ENCODE measurements at regions not wholly inside any gene's neighbourhood (a gene's known extent, or its start where the extent isn't known, plus 50 kb on each side); places are given as distances from the start of the nearest gene placed in this dataset.
"Not testable (repeated sequence)": the region's sequence is repeated elsewhere in the genome, so short reads cannot be mapped to it uniquely, and the experiment has no call there.

- DNase-seq (ENCODE audit: low spot score): no peak
- Histone ChIP-seq H3K4me3 (no peak overlapping the region), H3K4me2 (no peak overlapping the region), H2AFZ (replicated peaks) (no peak overlapping the region), H3K79me2 (ENCODE audit: low read depth) (no peaks in the 10 kb centered on the region), H3K27ac (no peak overlapping the region), H3F3A (ENCODE audit: low read depth) (no peaks in the 10 kb centered on the region), H3K9me3 (ENCODE audit: low read depth) (no peaks in the 10 kb centered on the region), H4K20me1 (ENCODE audit: low read depth) (no peaks in the 10 kb centered on the region), H3K4me1 (no peaks in the 10 kb centered on the region), H3K27me3 (no peaks in the 10 kb centered on the region), H3K9ac (no peak overlapping the region), H3K36me3 (no peaks in the 10 kb centered on the region)
- Mint-ChIP-seq H3K36me3 (no peaks in the 10 kb centered on the region), H3K27ac (no peak overlapping the region), H3K4me1 (no peaks in the 10 kb centered on the region), H3K27me3 (ENCODE audit: insufficient read depth, low read depth) (no peaks in the 10 kb centered on the region), H3K9me3 (no peaks in the 10 kb centered on the region), H3K4me3 (no peak overlapping the region)
- TF ChIP-seq EZH2 (IDR thresholded peaks at IDR 0.05) (no peak), EZH2phosphoT487 (IDR thresholded peaks at IDR 0.05) (no peak)
- TF ChIP-seq, protein P1, sequence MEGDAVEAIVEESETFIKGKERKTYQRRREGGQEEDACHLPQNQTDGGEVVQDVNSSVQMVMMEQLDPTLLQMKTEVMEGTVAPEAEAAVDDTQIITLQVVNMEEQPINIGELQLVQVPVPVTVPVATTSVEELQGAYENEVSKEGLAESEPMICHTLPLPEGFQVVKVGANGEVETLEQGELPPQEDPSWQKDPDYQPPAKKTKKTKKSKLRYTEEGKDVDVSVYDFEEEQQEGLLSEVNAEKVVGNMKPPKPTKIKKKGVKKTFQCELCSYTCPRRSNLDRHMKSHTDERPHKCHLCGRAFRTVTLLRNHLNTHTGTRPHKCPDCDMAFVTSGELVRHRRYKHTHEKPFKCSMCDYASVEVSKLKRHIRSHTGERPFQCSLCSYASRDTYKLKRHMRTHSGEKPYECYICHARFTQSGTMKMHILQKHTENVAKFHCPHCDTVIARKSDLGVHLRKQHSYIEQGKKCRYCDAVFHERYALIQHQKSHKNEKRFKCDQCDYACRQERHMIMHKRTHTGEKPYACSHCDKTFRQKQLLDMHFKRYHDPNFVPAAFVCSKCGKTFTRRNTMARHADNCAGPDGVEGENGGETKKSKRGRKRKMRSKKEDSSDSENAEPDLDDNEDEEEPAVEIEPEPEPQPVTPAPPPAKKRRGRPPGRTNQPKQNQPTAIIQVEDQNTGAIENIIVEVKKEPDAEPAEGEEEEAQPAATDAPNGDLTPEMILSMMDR (IDR thresholded peaks at IDR 0.05): no peak
Observed at GRCh38 chr2:16907645-16908282, 242.1 kb upstream of the CYRIA start.

GRCh38 chr2:16905325-16905724, 239.7 kb upstream of the CYRIA start:
- not testable (repeated sequence) for H3K9me3 ChIP-seq (ENCODE audit: low read depth); H3K27ac Mint-ChIP-seq; H3K36me3 ChIP-seq; H3K4me1 ChIP-seq; H3K4me1 Mint-ChIP-seq; H3F3A ChIP-seq (ENCODE audit: low read depth); DNase-seq (ENCODE audit: low spot score); H3K9me3 Mint-ChIP-seq; H3K79me2 ChIP-seq (ENCODE audit: low read depth); H3K27me3 ChIP-seq; H3K36me3 Mint-ChIP-seq; H3K4me2 ChIP-seq; H3K4me3 ChIP-seq; H3K4me3 Mint-ChIP-seq; H4K20me1 ChIP-seq (ENCODE audit: low read depth); H3K27me3 Mint-ChIP-seq (ENCODE audit: insufficient read depth, low read depth); H3K27ac ChIP-seq; H3K9ac ChIP-seq; H2AFZ ChIP-seq (replicated peaks)

- no peaks in the 10 kb centered on the region for H3K9me3 Mint-ChIP-seq
- H3F3A ChIP-seq (ENCODE audit: low read depth): no peaks in the 10 kb centered on the region
- no peak overlapping the region for H3K27ac ChIP-seq
- no peak overlapping the region for H3K4me3 Mint-ChIP-seq
- no peak overlapping the region for H2AFZ ChIP-seq (replicated peaks)
- no peak overlapping the region for H3K9ac ChIP-seq
- H3K4me1 ChIP-seq: no peaks in the 10 kb centered on the region
- no peaks in the 10 kb centered on the region for H3K9me3 ChIP-seq (ENCODE audit: low read depth)
- peak; percentile 71 for DNase-seq (ENCODE audit: low spot score)
- H3K79me2 ChIP-seq (ENCODE audit: low read depth): no peaks in the 10 kb centered on the region
- H3K4me1 Mint-ChIP-seq: no peaks in the 10 kb centered on the region
- TF ChIP-seq, protein P1 (IDR thresholded peaks at IDR 0.05): peak; percentile 87
- TF ChIP-seq EZH2phosphoT487 (IDR thresholded peaks at IDR 0.05): no peak
- TF ChIP-seq EZH2 (IDR thresholded peaks at IDR 0.05): no peak
- H3K36me3 ChIP-seq: no peaks in the 10 kb centered on the region
- no peaks in the 10 kb centered on the region for H3K36me3 Mint-ChIP-seq
- no peak overlapping the region for H3K4me2 ChIP-seq
- H3K27ac Mint-ChIP-seq: no peak overlapping the region
- H3K27me3 ChIP-seq: no peaks in the 10 kb centered on the region
- H4K20me1 ChIP-seq (ENCODE audit: low read depth): no peaks in the 10 kb centered on the region
- H3K27me3 Mint-ChIP-seq (ENCODE audit: insufficient read depth, low read depth): peaks cover 3% of the 10 kb centered on the region
- no peak overlapping the region for H3K4me3 ChIP-seq
Observed at GRCh38 chr2:16900405-16901025, 234.9 kb upstream of the CYRIA start.

- H3K9me3 ChIP-seq (ENCODE audit: low read depth): no peaks in the 10 kb centered on the region
- no peaks in the 10 kb centered on the region for H3F3A ChIP-seq (ENCODE audit: low read depth)
- DNase-seq (ENCODE audit: low spot score): no peak
- Mint-ChIP-seq H3K9me3 (no peaks in the 10 kb centered on the region), H3K36me3 (no peaks in the 10 kb centered on the region), H3K4me3 (no peak overlapping the region), H3K27me3 (ENCODE audit: insufficient read depth, low read depth) (peaks cover 3% of the 10 kb centered on the region), H3K27ac (no peak overlapping the region), H3K4me1 (no peaks in the 10 kb centered on the region)
- no peaks in the 10 kb centered on the region for H3K27me3 ChIP-seq
- H3K4me2 ChIP-seq: no peak overlapping the region
- no peaks in the 10 kb centered on the region for H3K36me3 ChIP-seq
- no peak overlapping the region for H3K4me3 ChIP-seq
- H3K79me2 ChIP-seq (ENCODE audit: low read depth): no peaks in the 10 kb centered on the region
- TF ChIP-seq EZH2 (IDR thresholded peaks at IDR 0.05) (no peak), EZH2phosphoT487 (IDR thresholded peaks at IDR 0.05) (no peak)
- TF ChIP-seq, protein P1 (IDR thresholded peaks at IDR 0.05): no peak
- no peaks in the 10 kb centered on the region for H4K20me1 ChIP-seq (ENCODE audit: low read depth)
- H3K4me1 ChIP-seq: no peaks in the 10 kb centered on the region
- H3K27ac ChIP-seq: no peak overlapping the region
- no peak overlapping the region for H2AFZ ChIP-seq (replicated peaks)
- H3K9ac ChIP-seq: no peak overlapping the region
Observed at GRCh38 chr2:16899958-16900357, 234.3 kb upstream of the CYRIA start.

All from neural progenitor cell (in vitro differentiated cells).